ENCODE measurements at regions not wholly inside any gene's neighbourhood (a gene's known extent, or its start where the extent isn't known, plus 50 kb on each side); places are given as distances from the start of the nearest gene placed in this dataset.

DNA sequence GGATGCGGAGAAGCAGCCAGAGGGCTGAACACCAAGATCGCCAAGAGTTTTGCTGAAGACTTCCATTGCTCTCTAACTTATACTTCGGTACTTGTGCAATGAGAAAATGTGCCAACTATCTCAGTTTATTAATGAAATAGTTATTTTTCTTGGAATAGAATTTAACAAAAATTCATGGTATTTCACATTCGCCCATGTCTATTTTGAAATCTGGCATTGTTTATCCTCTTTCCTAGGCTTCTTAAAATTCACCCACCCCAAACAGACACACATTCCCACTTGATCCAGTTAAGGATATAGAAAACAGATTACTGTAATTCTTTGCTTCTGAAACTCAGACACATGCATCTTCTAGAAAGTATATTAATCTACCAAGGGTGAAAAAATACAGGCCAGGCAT lies 56.3 kb upstream of the ADAMTS5 start:
- TF ChIP-seq, protein P1, sequence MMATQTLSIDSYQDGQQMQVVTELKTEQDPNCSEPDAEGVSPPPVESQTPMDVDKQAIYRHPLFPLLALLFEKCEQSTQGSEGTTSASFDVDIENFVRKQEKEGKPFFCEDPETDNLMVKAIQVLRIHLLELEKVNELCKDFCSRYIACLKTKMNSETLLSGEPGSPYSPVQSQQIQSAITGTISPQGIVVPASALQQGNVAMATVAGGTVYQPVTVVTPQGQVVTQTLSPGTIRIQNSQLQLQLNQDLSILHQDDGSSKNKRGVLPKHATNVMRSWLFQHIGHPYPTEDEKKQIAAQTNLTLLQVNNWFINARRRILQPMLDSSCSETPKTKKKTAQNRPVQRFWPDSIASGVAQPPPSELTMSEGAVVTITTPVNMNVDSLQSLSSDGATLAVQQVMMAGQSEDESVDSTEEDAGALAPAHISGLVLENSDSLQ (IDR thresholded peaks at IDR 0.05): no peak
- TF ChIP-seq CTBP1 (IDR thresholded peaks at IDR 0.05; ENCODE audit: borderline replicate concordance): no peak
- no peak for TF ChIP-seq HDGF (IDR thresholded peaks at IDR 0.05; ENCODE audit: borderline replicate concordance)
- no peak for TF ChIP-seq ELF4 (IDR thresholded peaks at IDR 0.05)
- POLR2A ChIA-PET: no interaction called here
- CTCF ChIA-PET: no interaction called here
- no peak for DNase-seq (ENCODE audit: extremely low spot score)

DNA sequence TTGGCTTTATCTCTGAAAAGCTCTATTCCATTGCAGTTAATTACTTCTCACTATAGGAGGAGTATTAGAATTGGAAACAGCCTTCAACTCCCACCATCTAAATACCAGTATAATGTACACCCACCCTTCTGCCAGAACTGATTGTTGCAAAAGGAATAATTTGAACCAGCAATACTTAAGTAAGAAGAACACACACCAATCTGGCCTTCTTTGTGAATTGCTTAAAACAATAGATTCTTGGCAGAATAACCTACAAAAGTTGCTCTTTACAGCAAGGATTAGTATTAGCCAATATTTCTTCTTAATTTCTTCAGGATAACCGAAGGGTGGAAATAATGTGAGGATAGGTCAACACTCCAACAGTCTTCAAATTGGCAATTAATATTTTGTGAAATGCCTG lies 54.9 kb upstream of the ADAMTS5 start:
- CTCF ChIA-PET: no interaction called here
- DNase-seq (ENCODE audit: extremely low spot score): no peak
- TF ChIP-seq ELF4 (IDR thresholded peaks at IDR 0.05) (no peak), ZNF384 (IDR thresholded peaks at IDR 0.05) (no peak), NFRKB (IDR thresholded peaks at IDR 0.05) (no peak), CTBP1 (IDR thresholded peaks at IDR 0.05; ENCODE audit: borderline replicate concordance) (no peak), FOXA1 (IDR thresholded peaks at IDR 0.05) (no peak)
- POLR2A ChIA-PET: no interaction called here

DNA sequence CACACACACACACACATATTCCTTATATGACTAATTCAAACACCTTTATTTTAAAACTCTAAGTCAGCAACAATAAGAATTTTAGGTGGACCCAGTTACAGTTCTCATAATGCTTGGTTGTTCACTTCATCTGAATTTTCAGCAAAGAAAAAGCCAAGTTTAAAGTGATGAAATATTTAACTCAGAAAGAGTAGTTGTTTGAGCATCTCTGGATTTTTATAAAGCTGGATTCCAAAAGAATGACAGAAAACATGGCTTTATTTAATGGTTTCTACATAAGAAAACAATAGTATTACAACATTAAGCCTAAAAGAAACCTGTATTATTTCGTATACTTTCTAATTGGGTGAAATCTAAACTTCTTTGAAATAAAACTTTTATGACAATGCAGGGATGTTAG lies 54.2 kb upstream of the ADAMTS5 start:
- TF ChIP-seq BHLHE40 (IDR thresholded peaks at IDR 0.05; ENCODE audit: borderline replicate concordance) (no peak), FOXK2 (IDR thresholded peaks at IDR 0.05) (no peak)
- CTCF ChIA-PET: no interaction called here
- DNase-seq (ENCODE audit: extremely low spot score): no peak
- POLR2A ChIA-PET: no interaction called here

DNA sequence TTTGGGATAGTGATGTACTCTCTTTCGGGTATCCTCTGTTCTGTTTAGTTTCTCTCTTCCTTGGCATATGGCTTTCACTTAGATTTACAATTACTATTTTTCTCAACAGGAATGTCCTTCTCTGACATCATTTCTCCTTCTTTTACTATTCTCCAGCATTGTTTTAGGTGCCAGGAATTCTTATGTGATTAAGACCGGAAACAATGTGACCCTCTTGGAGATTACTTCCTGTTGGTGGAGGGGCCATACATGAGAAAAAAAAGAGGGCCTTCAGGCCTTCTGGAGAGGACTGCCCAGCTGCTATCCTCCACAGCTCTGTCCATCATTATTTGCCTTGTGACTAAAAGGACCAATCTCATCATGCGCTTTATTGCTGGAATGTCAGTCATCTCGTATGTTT lies 50.4 kb upstream of the ADAMTS5 start:
- no peak for DNase-seq (ENCODE audit: extremely low spot score)
- POLR2A ChIA-PET: no interaction called here
- CTCF ChIA-PET: no interaction called here
- TF ChIP-seq FOXM1 (IDR thresholded peaks at IDR 0.05; ENCODE audit: borderline replicate concordance) (no peak), ARNT (IDR thresholded peaks at IDR 0.05) (no peak), ELF4 (IDR thresholded peaks at IDR 0.05) (no peak), CTBP1 (IDR thresholded peaks at IDR 0.05; ENCODE audit: borderline replicate concordance) (no peak), HDGF (IDR thresholded peaks at IDR 0.05; ENCODE audit: borderline replicate concordance) (no peak), TARDBP (IDR thresholded peaks at IDR 0.05) (no peak), LEF1 (IDR thresholded peaks at IDR 0.05; ENCODE audit: borderline replicate concordance) (no peak), ZNF384 (IDR thresholded peaks at IDR 0.05) (no peak), FOXA1 (IDR thresholded peaks at IDR 0.05) (no peak), L3MBTL2 (conservative IDR thresholded peaks at IDR 0.05) (no peak), FOXK2 (IDR thresholded peaks at IDR 0.05) (no peak), SUZ12 (IDR thresholded peaks at IDR 0.05) (no peak), BHLHE40 (IDR thresholded peaks at IDR 0.05; ENCODE audit: borderline replicate concordance) (no peak), SP1 (IDR thresholded peaks at IDR 0.05) (no peak), NFRKB (IDR thresholded peaks at IDR 0.05) (no peak)
- TF ChIP-seq, protein P1 (IDR thresholded peaks at IDR 0.05): no peak

Measured in HEK293T (cell line).